HG02588 (cell line): ENCODE measurements at regions not wholly inside any gene's neighbourhood (a gene's known extent, or its start where the extent isn't known, plus 50 kb on each side); places are given as distances from the start of the nearest gene placed in this dataset.

Experiments
- ATAC-seq: cut with Tn5 transposase; IDR thresholded peaks from one replicate; pipeline ENCODE4 v1.9.1; 2021; ENCODE audit warnings: mild to moderate bottlenecking, moderate library complexity; ENCODE audit not compliant: unreplicated experiment

DNA sequence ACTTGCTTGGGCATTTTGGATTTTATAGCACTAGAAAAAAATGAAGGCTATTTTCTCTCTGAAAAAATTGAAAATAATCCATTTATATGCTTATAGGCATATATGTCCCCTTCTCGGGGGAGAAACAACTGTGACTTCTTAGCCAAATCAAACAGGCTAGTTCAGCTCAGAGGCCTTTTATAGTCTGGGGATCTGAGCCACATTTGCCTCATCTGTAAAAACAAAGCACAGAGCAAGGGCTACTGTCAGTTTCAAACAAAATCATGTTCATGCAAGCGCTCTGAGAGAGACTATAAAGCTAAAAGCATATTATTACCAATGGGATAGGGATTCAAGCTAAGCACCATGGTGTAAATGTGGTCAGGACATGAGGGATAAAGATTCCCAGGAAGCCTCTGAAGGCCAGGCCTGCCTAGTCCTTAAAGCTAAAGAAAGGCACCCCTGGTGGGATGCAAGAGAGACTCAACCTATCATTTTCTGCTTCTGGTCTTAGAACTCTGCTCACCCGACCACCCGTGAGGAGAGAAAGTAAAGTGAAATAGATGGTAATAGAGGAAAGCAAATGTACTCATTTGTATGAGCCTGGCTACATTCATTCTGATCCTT lies 51.0 kb upstream of the IL12A start:
- ATAC-seq: no peak

DNA sequence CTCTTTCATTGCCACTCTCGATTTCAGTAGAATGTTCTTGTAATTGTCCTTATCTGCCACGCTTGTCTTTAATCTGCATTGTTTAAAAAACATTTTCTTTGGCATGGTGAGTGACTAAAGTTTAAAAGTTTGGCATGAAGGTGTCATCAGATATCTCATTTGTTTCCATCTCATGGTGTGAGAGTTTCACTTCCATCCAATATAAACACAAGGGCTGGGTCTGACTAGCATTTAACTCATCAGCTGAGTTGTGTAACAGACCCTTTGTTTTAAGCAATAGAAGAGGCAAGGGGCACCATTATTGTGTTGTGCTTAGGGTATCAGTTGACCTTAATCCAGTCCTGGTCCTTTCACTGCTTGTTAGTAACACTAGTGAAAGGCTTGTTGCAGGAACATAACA lies 49.9 kb upstream of the IL12A start:
- ATAC-seq: no peak
